SKM-1 treated with dmso at 0.1 percent for 144 hours (cell line): ENCODE measurements at regions not wholly inside any gene's neighbourhood (a gene's known extent, or its start where the extent isn't known, plus 50 kb on each side); places are given as distances from the start of the nearest gene placed in this dataset.
"Not testable (repeated sequence)": the region's sequence is repeated elsewhere in the genome, so short reads cannot be mapped to it uniquely, and the experiment has no call there.

ENCODE experiments used
- DNase-seq: peaks from one replicate; lab custom pipeline; 2025; ENCODE audit not compliant: unreplicated experiment; lab: John Stamatoyannopoulos, UW

- no peak for DNase-seq
These were observed 1761.3 kb upstream of the IGFBP7 start for GRCh38 chr4:58871509-58871908.

- no peak for DNase-seq
These were observed 1738.8 kb upstream of the IGFBP7 start for GRCh38 chr4:58849026-58849425.

- no peak for DNase-seq
These were observed 1733.3 kb upstream of the IGFBP7 start for GRCh38 chr4:58843455-58843854.

GRCh38 chr4:58833126-58833525, 1722.9 kb upstream of the IGFBP7 start:
- no peak for DNase-seq

GRCh38 chr4:58825278-58825677, 1715.1 kb upstream of the IGFBP7 start:
- no peak for DNase-seq

- not testable (repeated sequence) for DNase-seq
These were observed 1708.4 kb upstream of the IGFBP7 start for GRCh38 chr4:58818560-58818959.

- no peak for DNase-seq
These were observed 1699.8 kb upstream of the IGFBP7 start for GRCh38 chr4:58809948-58810347.

GRCh38 chr4:58809366-58809765, 1699.2 kb upstream of the IGFBP7 start:
- no peak for DNase-seq

GRCh38 chr4:58808817-58809216, 1698.6 kb upstream of the IGFBP7 start:
- no peak for DNase-seq

GRCh38 chr4:58807843-58808615, 1697.8 kb upstream of the IGFBP7 start:
- no peak for DNase-seq

GRCh38 chr4:58776627-58777026, 1666.4 kb upstream of the IGFBP7 start:
- DNase-seq = no peak

- no peak for DNase-seq
These were observed 1657.4 kb upstream of the IGFBP7 start for GRCh38 chr4:58767598-58767997.

- no peak for DNase-seq
These were observed 1656.6 kb upstream of the IGFBP7 start for GRCh38 chr4:58766763-58767162.

GRCh38 chr4:58761563-58761962, 1651.4 kb upstream of the IGFBP7 start:
- no peak for DNase-seq

GRCh38 chr4:58760737-58761136, 1650.6 kb upstream of the IGFBP7 start:
- no peak for DNase-seq

GRCh38 chr4:58760100-58760499, 1649.9 kb upstream of the IGFBP7 start:
- DNase-seq = no peak

GRCh38 chr4:58749206-58749605, 1639.0 kb upstream of the IGFBP7 start:
- DNase-seq = no peak

- DNase-seq = no peak
These were observed 1630.7 kb upstream of the IGFBP7 start for GRCh38 chr4:58740897-58741296.

- DNase-seq = no peak
These were observed 1629.1 kb upstream of the IGFBP7 start for GRCh38 chr4:58739275-58739674.

- DNase-seq = no peak
These were observed 1628.2 kb upstream of the IGFBP7 start for GRCh38 chr4:58738375-58738774.

- DNase-seq = no peak
These were observed 1624.0 kb upstream of the IGFBP7 start for GRCh38 chr4:58734030-58734674.

GRCh38 chr4:58732973-58733372, 1622.8 kb upstream of the IGFBP7 start:
- DNase-seq = no peak

GRCh38 chr4:58723954-58724353, 1613.8 kb upstream of the IGFBP7 start:
- no peak for DNase-seq
